ENCODE measurements at regions not wholly inside any gene's neighbourhood (a gene's known extent, or its start where the extent isn't known, plus 50 kb on each side); places are given as distances from the start of the nearest gene placed in this dataset.

GRCh38 chr1:232111611-232112010 lies 485.0 kb downstream of the DISC1 start:
- no peak overlapping the region for H3K27ac ChIP-seq (ENCODE audit: low read depth in 1 of 3, low read length in 2 of 3)
- H3K27me3 ChIP-seq (ENCODE audit: control insufficient read depth in 3 of 3, insufficient read depth in 3 of 3, low read length in 3 of 3): peaks cover 0 to 4% (median 0%) of the 10 kb centered on the region in 3 donors
- H3K4me3 ChIP-seq (ENCODE audit: low read depth in 1 of 3, low read length in 3 of 3): no peak overlapping the region
- DNase-seq (no peak), FAIRE-seq (no peak)
- no peaks in the 10 kb centered on the region for H3K4me1 ChIP-seq (ENCODE audit: control insufficient read depth in 3 of 3, insufficient read depth in 2 of 3, low read depth in 1 of 3, low read length in 2 of 3)
- no peaks in the 10 kb centered on the region for H3K9me3 ChIP-seq (ENCODE audit: control insufficient read depth in 2 of 2, insufficient read depth in 1 of 2, low read depth in 1 of 2, low read length in 1 of 2)
- WGBS, 3 donors: 27 to 36% (median 32%) methylated on average over 3 of the region's 3 CpGs
- no peaks in the 10 kb centered on the region for H3K36me3 ChIP-seq (ENCODE audit: control insufficient read depth in 3 of 3, insufficient read depth in 2 of 3, low read depth in 1 of 3, low read length in 3 of 3)

DNA sequence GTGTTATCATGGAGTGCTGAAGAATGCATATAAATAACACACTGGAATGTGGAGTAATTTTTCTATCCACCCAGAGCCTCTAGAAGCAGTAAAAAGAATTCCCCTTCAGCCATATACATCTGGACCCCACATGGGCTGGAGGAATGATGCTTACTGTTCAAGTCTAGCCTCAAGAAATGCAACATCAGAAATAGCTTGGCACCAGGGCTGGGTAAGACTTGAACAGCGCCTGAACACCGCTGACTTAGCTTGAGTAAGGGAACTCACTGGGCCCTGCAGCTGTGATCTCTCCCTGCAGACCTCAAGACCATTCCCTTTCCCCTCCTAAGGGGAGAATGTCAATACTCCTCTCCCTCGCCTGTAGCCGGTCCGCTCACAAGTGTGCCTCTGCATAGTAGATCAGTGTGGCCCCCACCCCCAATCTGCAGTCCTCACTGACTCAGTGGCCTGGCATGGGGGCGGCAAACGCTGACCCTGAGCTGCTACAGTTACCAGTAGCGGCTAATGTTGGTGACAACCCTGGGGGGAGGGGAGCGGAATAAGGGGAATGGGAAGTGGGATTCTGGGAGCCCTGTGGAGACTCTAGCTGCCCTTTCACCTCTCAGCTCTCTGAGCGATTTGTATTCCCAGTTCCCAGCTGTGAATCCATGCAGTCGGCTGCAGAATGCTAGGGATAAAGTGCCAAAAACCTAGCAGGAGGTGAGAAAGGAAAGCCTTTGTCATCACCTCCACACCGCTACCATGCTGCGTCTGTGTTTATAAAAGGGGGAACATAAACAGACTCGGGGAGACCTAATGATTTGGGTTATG lies 483.9 kb downstream of the DISC1 start:
- peaks cover 0 to 5% (median 2%) of the 10 kb centered on the region in 3 donors for H3K27me3 ChIP-seq (ENCODE audit: control insufficient read depth in 3 of 3, insufficient read depth in 3 of 3, low read length in 3 of 3)
- no peaks in the 10 kb centered on the region for H3K36me3 ChIP-seq (ENCODE audit: control insufficient read depth in 3 of 3, insufficient read depth in 2 of 3, low read depth in 1 of 3, low read length in 3 of 3)
- H3K27ac ChIP-seq (ENCODE audit: low read depth in 1 of 3, low read length in 2 of 3): no peak overlapping the region
- FAIRE-seq: no peak
- 62 to 76% (median 71%) methylated on average over 14 of the region's 14 CpGs for WGBS, 3 donors
- DNase-seq: no peak
- H3K4me1 ChIP-seq (ENCODE audit: control insufficient read depth in 3 of 3, insufficient read depth in 2 of 3, low read depth in 1 of 3, low read length in 2 of 3): no peaks in the 10 kb centered on the region
- H3K4me3 ChIP-seq (ENCODE audit: low read depth in 1 of 3, low read length in 3 of 3): no peak overlapping the region
- no peaks in the 10 kb centered on the region for H3K9me3 ChIP-seq (ENCODE audit: control insufficient read depth in 2 of 2, insufficient read depth in 1 of 2, low read depth in 1 of 2, low read length in 1 of 2)

DNA sequence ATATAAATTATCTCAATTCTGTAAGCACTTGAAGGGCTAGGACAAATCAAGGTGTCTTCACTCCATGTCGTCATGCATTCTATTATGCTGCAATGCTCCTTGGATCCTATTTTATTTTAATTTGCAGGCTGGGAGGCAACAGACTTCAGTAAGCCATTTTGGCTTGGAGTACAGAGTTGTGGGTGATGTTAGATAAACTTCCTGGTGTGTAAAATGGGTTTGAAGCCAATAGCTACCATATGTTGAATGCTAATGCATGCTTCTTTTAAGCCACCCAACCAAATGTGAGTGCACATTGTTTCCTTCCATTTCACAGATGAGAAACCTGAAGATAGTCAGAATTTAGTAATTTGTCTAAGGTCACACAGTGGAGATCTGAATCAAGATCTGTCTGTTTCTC lies 482.8 kb downstream of the DISC1 start:
- Histone ChIP-seq H3K36me3 (ENCODE audit: control insufficient read depth in 3 of 3, insufficient read depth in 2 of 3, low read depth in 1 of 3, low read length in 3 of 3) (no peaks in the 10 kb centered on the region), H3K27ac (ENCODE audit: low read depth in 1 of 3, low read length in 2 of 3) (no peak overlapping the region), H3K4me3 (ENCODE audit: low read depth in 1 of 3, low read length in 3 of 3) (no peak overlapping the region), H3K4me1 (ENCODE audit: control insufficient read depth in 3 of 3, insufficient read depth in 2 of 3, low read depth in 1 of 3, low read length in 2 of 3) (no peaks in the 10 kb centered on the region), H3K9me3 (ENCODE audit: control insufficient read depth in 2 of 2, insufficient read depth in 1 of 2, low read depth in 1 of 2, low read length in 1 of 2) (no peaks in the 10 kb centered on the region), H3K27me3 (ENCODE audit: control insufficient read depth in 3 of 3, insufficient read depth in 3 of 3, low read length in 3 of 3) (peaks cover 0 to 5% (median 2%) of the 10 kb centered on the region in 3 donors)
- DNase-seq: no peak
- no peak for FAIRE-seq
- WGBS, 3 donors: 88 to 93% (median 90%) methylated on average over 1 of the region's 1 CpG

- Histone ChIP-seq H3K27me3 (ENCODE audit: control insufficient read depth in 3 of 3, insufficient read depth in 3 of 3, low read length in 3 of 3) (peaks cover 0 to 5% (median 2%) of the 10 kb centered on the region in 3 donors), H3K4me1 (ENCODE audit: control insufficient read depth in 3 of 3, insufficient read depth in 2 of 3, low read depth in 1 of 3, low read length in 2 of 3) (no peaks in the 10 kb centered on the region), H3K27ac (ENCODE audit: low read depth in 1 of 3, low read length in 2 of 3) (no peak overlapping the region), H3K4me3 (ENCODE audit: low read depth in 1 of 3, low read length in 3 of 3) (no peak overlapping the region), H3K9me3 (ENCODE audit: control insufficient read depth in 2 of 2, insufficient read depth in 1 of 2, low read depth in 1 of 2, low read length in 1 of 2) (no peaks in the 10 kb centered on the region), H3K36me3 (ENCODE audit: control insufficient read depth in 3 of 3, insufficient read depth in 2 of 3, low read depth in 1 of 3, low read length in 3 of 3) (no peaks in the 10 kb centered on the region)
- FAIRE-seq (no peak), DNase-seq (no peak)
- 81 to 86% (median 86%) methylated on average over 3 of the region's 3 CpGs for WGBS, 3 donors
Observed at GRCh38 chr1:232108598-232108997, 482.0 kb downstream of the DISC1 start.

DNA sequence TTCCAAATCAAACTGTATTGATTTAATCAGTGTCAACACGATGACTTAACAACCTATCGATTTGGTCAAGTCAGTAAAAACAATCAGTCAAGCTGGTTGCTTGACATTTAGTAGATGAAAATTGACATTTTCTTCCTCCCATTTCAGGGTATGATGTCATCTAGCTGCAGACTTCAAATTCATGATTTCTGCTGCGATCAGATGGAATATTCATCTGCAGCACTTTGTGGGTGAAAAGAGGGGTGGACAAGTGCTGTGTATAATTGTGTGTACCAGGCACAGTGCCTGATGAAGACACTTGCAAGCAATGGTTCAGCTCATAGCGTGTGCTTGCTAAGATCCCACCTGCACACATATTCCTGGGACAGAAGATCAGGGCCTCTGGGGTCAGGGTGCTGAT lies 479.8 kb downstream of the DISC1 start:
- FAIRE-seq: no peak
- WGBS, 3 donors: 44 to 70% (median 44%) methylated on average over 4 of the region's 4 CpGs
- no peak overlapping the region for H3K27ac ChIP-seq (ENCODE audit: low read depth in 1 of 3, low read length in 2 of 3)
- no peaks in the 10 kb centered on the region for H3K36me3 ChIP-seq (ENCODE audit: control insufficient read depth in 3 of 3, insufficient read depth in 2 of 3, low read depth in 1 of 3, low read length in 3 of 3)
- H3K27me3 ChIP-seq (ENCODE audit: control insufficient read depth in 3 of 3, insufficient read depth in 3 of 3, low read length in 3 of 3): peaks cover 0 to 5% (median 2%) of the 10 kb centered on the region in 3 donors
- no peak for DNase-seq
- no peak overlapping the region for H3K4me3 ChIP-seq (ENCODE audit: low read depth in 1 of 3, low read length in 3 of 3)
- H3K9me3 ChIP-seq (ENCODE audit: control insufficient read depth in 2 of 2, insufficient read depth in 1 of 2, low read depth in 1 of 2, low read length in 1 of 2): no peaks in the 10 kb centered on the region
- no peaks in the 10 kb centered on the region for H3K4me1 ChIP-seq (ENCODE audit: control insufficient read depth in 3 of 3, insufficient read depth in 2 of 3, low read depth in 1 of 3, low read length in 2 of 3)

DNA sequence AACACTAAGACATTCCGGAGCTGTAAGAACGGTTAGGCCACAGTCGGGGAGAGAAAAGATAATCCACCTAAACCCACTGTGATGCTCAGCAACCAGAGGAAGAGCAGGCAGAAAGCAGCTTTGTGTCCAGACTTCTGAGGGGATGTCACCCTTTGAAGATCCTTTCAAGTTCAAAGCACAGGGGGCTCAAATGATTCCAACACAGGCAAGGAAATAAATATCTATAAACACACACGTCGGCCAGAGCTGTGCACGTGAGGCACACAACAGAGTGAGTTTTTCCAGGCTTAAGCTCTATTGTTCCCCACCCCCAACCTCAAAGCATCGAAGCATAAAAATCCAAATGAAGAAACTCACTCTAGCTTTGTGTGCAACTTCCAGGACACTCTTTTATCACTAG lies 479.0 kb downstream of the DISC1 start:
- no peak overlapping the region for H3K27ac ChIP-seq (ENCODE audit: low read depth in 1 of 3, low read length in 2 of 3)
- WGBS, 3 donors: 60 to 77% (median 68%) methylated on average over 7 of the region's 7 CpGs

GRCh38 chr1:232101231-232101630 lies 474.6 kb downstream of the DISC1 start:
- DNase-seq (no peak), FAIRE-seq (no peak)
- Histone ChIP-seq H3K27ac (ENCODE audit: low read depth in 1 of 3, low read length in 2 of 3) (no peak overlapping the region), H3K27me3 (ENCODE audit: control insufficient read depth in 3 of 3, insufficient read depth in 3 of 3, low read length in 3 of 3) (peaks cover 0 to 2% (median 0%) of the 10 kb centered on the region in 3 donors), H3K36me3 (ENCODE audit: control insufficient read depth in 3 of 3, insufficient read depth in 2 of 3, low read depth in 1 of 3, low read length in 3 of 3) (no peaks in the 10 kb centered on the region), H3K9me3 (ENCODE audit: control insufficient read depth in 2 of 2, insufficient read depth in 1 of 2, low read depth in 1 of 2, low read length in 1 of 2) (peaks cover 0 to 9% of the 10 kb centered on the region in 2 donors), H3K4me3 (ENCODE audit: low read depth in 1 of 3, low read length in 3 of 3) (no peak overlapping the region), H3K4me1 (ENCODE audit: control insufficient read depth in 3 of 3, insufficient read depth in 2 of 3, low read depth in 1 of 3, low read length in 2 of 3) (no peaks in the 10 kb centered on the region)
- WGBS, 3 donors: 81 to 90% (median 86%) methylated on average over 1 of the region's 1 CpG

More for the DNA sequence above, 479.0 kb downstream of the DISC1 start:
- H3K4me1 ChIP-seq (ENCODE audit: control insufficient read depth in 3 of 3, insufficient read depth in 2 of 3, low read depth in 1 of 3, low read length in 2 of 3): no peaks in the 10 kb centered on the region
- no peak overlapping the region for H3K4me3 ChIP-seq (ENCODE audit: low read depth in 1 of 3, low read length in 3 of 3)
- FAIRE-seq (no peak), DNase-seq (no peak)
- no peaks in the 10 kb centered on the region for H3K9me3 ChIP-seq (ENCODE audit: control insufficient read depth in 2 of 2, insufficient read depth in 1 of 2, low read depth in 1 of 2, low read length in 1 of 2)
- H3K36me3 ChIP-seq (ENCODE audit: control insufficient read depth in 3 of 3, insufficient read depth in 2 of 3, low read depth in 1 of 3, low read length in 3 of 3): no peaks in the 10 kb centered on the region
- peaks cover 0 to 5% (median 2%) of the 10 kb centered on the region in 3 donors for H3K27me3 ChIP-seq (ENCODE audit: control insufficient read depth in 3 of 3, insufficient read depth in 3 of 3, low read length in 3 of 3)

GRCh38 chr1:232096751-232097150 lies 470.2 kb downstream of the DISC1 start:
- WGBS, 3 donors: 92 to 95% (median 92%) methylated on average over 3 of the region's 3 CpGs
- no peak overlapping the region for H3K27ac ChIP-seq (ENCODE audit: low read depth in 1 of 3, low read length in 2 of 3)
- H3K4me1 ChIP-seq (ENCODE audit: control insufficient read depth in 3 of 3, insufficient read depth in 2 of 3, low read depth in 1 of 3, low read length in 2 of 3): no peaks in the 10 kb centered on the region
- FAIRE-seq (no peak), DNase-seq (no peak)
- no peaks in the 10 kb centered on the region for H3K36me3 ChIP-seq (ENCODE audit: control insufficient read depth in 3 of 3, insufficient read depth in 2 of 3, low read depth in 1 of 3, low read length in 3 of 3)
- no peak overlapping the region for H3K4me3 ChIP-seq (ENCODE audit: low read depth in 1 of 3, low read length in 3 of 3)
- H3K9me3 ChIP-seq (ENCODE audit: control insufficient read depth in 2 of 2, insufficient read depth in 1 of 2, low read depth in 1 of 2, low read length in 1 of 2): peaks cover 0 to 9% of the 10 kb centered on the region in 2 donors
- no peaks in the 10 kb centered on the region for H3K27me3 ChIP-seq (ENCODE audit: control insufficient read depth in 3 of 3, insufficient read depth in 3 of 3, low read length in 3 of 3)

Data from small intestine (tissue), 7 donors.